Spleen (tissue), 11 donors: ENCODE measurements at regions not wholly inside any gene's neighbourhood (a gene's known extent, or its start where the extent isn't known, plus 50 kb on each side); places are given as distances from the start of the nearest gene placed in this dataset.
"Not testable (repeated sequence)": the region's sequence is repeated elsewhere in the genome, so short reads cannot be mapped to it uniquely, and the experiment has no call there.

Experiments
- DNase-seq: peaks from one replicate; pipeline ENCODE4 v3.0.0-alpha.2; 2020
- H3K27ac ChIP-seq, 8 donors: fragments of 200-600 bp; sonication (generic) in 7 of 8; 1 replicate in 4 of 8; 2 replicates in 4 of 8; pipeline versions ENCODE4 v1.5.0 to v1.8.0; 2016 to 2021; ENCODE audit warnings: inconsistent platforms in 4 of 8, mild to moderate bottlenecking in 4 of 8, moderate library complexity in 1 of 8
- H3K27me3 ChIP-seq, 7 donors: fragments of 200-600 bp; sonication (generic) in 6 of 7; replicated peaks in 1 of 7; 1 replicate in 4 of 7; 2 replicates in 3 of 7; pipeline versions ENCODE4 v1.5.0 to v1.8.0; 2016 to 2021; ENCODE audit warnings: inconsistent platforms in 3 of 7, mild to moderate bottlenecking in 1 of 7
- H3K36me3 ChIP-seq, 6 donors: fragments of 200-600 bp; sonication (generic) in 5 of 6; 1 replicate in 4 of 6; 2 replicates in 2 of 6; pipeline versions ENCODE4 v1.5.0 to v1.8.0; 2016 to 2021; ENCODE audit warnings: inconsistent platforms in 2 of 6
- H3K4me1 ChIP-seq, 6 donors: fragments of 200-600 bp; sonication (generic) in 5 of 6; 1 replicate in 3 of 6; 2 replicates in 3 of 6; pipeline versions ENCODE4 v1.5.0 to v1.8.0; 2016 to 2021; ENCODE audit warnings: inconsistent platforms in 3 of 6
- H3K4me3 ChIP-seq, 8 donors: fragments of 200-600 bp; sonication (generic) in 7 of 8; 1 replicate in 4 of 8; 2 replicates in 4 of 8; pipeline versions ENCODE4 v1.5.0 to v1.8.0; 2016 to 2021; ENCODE audit warnings: inconsistent platforms in 4 of 8, mild to moderate bottlenecking in 4 of 8, moderate library complexity in 2 of 8
- H3K9me3 ChIP-seq, 8 donors: fragments of 200-600 bp; sonication (generic) in 7 of 8; 1 replicate in 4 of 8; 2 replicates in 4 of 8; pipeline versions ENCODE4 v1.5.0 to v1.8.0; 2016 to 2021; ENCODE audit warnings: inconsistent platforms in 4 of 8
- POLR2A ChIP-seq, 3 donors: fragments of 450-650 bp; IDR thresholded peaks; one replicate each; pipeline ENCODE4 v1.5.1; 2017; ENCODE audit warnings: antibody characterized with exemption in 3 of 3, mild to moderate bottlenecking in 1 of 3
- POLR2AphosphoS5 ChIP-seq, 3 donors: sonication (generic); formaldehyde crosslinking; IDR thresholded peaks; one replicate each; pipeline ENCODE4 v1.5.1; 2017; ENCODE audit warnings: antibody characterized with exemption in 3 of 3
- WGBS, 5 donors: extraction: QIAGEN DNeasy Blood & Tissue Kit in 3 of 5; methylation state at CpG; one replicate each; pipeline versions ENCODE4 v1.1.5 to v1.1.7; 2013 to 2018; 5-methylcytosine and 5-hydroxymethylcytosine counted together
- intact Hi-C: fragments of 100-400 bp; cut with DNase I; formaldehyde crosslinking; loops from one replicate; pipeline ENCODE4 v1.15.0; 2023; ENCODE audit warnings: low total_unique reads
- TF ChIP-seq, protein P1 (sequence below), 11 experiments: fragments of 200-600 bp in 7 of 11; fragments of 450-650 bp in 4 of 11; sonication (generic) in 4 of 11; IDR thresholded peaks in 8 of 11; conservative IDR thresholded peaks in 3 of 11; 1 replicate in 7 of 11; 2 replicates in 4 of 11; pipeline versions ENCODE4 v1.4.0 to v1.8.0; 2016 to 2021; ENCODE audit warnings: antibody characterized with exemption in 11 of 11, inconsistent platforms in 4 of 11, mild to moderate bottlenecking in 1 of 11
- donor health status: healthy with polysubstance abuse.
- donor health status: DM: no; HTN: no; CAD: no; lungs with moderate emphysema.
- donor health status: DM: no; HTN: no; CAD: no.
- donor health status: Bipolar disorder and iron deficiency.
- donor health status: healthy.
- donor health status: DM: no; HTN: no; CAD: no.
- donor health status: DM: yes; HTN: yes; CAD: no.

DNA sequence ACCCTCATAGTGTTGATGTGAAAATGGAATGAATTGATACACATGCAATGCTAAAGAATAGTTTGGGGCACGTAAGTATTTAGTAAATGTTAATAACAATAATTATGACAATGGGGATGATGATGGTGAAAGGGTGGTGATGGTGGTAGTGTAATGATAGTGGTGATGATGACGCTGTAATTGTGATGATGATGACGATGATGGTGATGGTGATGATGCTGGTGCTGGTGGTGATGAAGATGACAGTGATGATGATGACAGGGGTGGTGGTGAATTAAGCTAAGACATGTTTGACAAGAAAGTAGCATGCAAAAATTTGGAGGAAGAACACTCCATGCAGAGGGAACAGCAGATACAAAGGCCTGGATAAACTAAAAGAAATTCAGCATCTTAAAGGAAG lies 364.4 kb upstream of the API5 start:
- no peaks in the 10 kb centered on the region for H3K36me3 ChIP-seq
- WGBS, 5 donors, result 77 to 90% (median 85%) methylated on average over 3 of the region's 3 CpGs
- H3K27ac ChIP-seq, result no peak overlapping the region
- peaks cover 0 to 25% (median 0%) of the 10 kb centered on the region in 8 donors for H3K9me3 ChIP-seq
- intact Hi-C loops, result no loop called here
- H3K4me3 ChIP-seq, result no peak overlapping the region
- DNase-seq, result no peak
- H3K4me1 ChIP-seq, result no peaks in the 10 kb centered on the region
- TF ChIP-seq POLR2AphosphoS5 (IDR thresholded peaks at IDR 0.05), result no peak
- TF ChIP-seq, protein P1, sequence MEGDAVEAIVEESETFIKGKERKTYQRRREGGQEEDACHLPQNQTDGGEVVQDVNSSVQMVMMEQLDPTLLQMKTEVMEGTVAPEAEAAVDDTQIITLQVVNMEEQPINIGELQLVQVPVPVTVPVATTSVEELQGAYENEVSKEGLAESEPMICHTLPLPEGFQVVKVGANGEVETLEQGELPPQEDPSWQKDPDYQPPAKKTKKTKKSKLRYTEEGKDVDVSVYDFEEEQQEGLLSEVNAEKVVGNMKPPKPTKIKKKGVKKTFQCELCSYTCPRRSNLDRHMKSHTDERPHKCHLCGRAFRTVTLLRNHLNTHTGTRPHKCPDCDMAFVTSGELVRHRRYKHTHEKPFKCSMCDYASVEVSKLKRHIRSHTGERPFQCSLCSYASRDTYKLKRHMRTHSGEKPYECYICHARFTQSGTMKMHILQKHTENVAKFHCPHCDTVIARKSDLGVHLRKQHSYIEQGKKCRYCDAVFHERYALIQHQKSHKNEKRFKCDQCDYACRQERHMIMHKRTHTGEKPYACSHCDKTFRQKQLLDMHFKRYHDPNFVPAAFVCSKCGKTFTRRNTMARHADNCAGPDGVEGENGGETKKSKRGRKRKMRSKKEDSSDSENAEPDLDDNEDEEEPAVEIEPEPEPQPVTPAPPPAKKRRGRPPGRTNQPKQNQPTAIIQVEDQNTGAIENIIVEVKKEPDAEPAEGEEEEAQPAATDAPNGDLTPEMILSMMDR (IDR thresholded peaks at IDR 0.05 in 8 of 11, conservative IDR thresholded peaks at IDR 0.05 in 3 of 11), result no peak
- TF ChIP-seq POLR2A (IDR thresholded peaks at IDR 0.05), result no peak
- no peaks in the 10 kb centered on the region for H3K27me3 ChIP-seq

DNA sequence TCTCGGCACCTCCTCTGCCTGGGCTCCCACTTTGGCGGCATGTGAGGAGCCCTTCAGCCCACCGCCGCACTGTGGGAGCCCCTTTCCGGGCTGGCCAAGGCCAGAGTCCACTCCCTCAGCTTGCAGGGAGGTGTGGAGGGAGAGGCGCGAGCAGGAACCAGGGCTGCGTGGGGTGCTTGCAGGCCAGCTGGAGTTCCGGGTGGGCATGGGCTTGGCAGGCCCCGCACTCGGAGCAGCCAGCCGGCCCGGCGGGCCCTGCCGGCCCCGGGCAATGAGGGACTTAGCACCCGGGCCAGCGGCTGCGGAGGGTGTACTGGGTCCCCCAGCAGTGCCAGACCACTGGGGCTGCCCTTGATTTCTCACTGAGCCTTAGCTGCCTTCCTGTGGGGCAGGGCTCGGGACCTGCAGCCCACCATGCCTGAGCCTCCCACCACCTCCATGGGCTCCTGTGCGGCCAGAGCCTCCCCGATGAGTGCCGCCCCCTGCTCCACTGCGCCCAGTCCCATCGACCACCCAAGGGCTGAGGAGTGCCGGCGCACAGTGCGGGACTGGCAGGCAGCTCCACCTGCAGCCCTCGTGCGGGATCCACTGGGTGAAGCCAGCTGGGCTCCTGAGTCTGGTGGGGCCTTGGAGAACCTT lies 361.9 kb upstream of the API5 start:
- H3K27me3 ChIP-seq, intact Hi-C loops, DNase-seq, H3K4me3 ChIP-seq, H3K4me1 ChIP-seq, H3K36me3 ChIP-seq, H3K27ac ChIP-seq: not testable (repeated sequence)
- H3K9me3 ChIP-seq, result peaks cover 0 to 28% (median 0%) of the 10 kb centered on the region in 8 donors
- 86 to 91% (median 90%) methylated on average over 13 to 30 of the region's 30 CpGs for WGBS, 5 donors

DNA sequence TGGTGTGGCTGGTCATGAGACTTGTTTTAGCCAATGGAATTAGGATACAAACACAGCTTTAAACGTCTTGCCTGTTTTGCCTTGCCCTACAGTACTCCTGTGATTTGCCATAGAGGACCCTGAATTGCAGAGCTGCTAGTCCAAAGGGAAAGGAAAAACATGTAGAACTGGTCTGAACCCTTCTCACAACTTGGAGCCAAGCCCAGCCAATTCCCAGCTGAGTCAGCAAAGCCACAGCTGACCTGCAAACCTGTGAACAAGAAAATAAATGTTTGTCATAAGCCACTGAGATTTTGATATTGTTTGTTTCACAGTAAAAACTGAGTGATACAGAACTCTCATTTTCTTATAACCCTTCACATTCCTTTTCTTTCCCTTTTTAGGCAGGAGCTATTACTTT lies 360.5 kb upstream of the API5 start:
- 68 to 84% (median 76%) methylated on average over 1 of the region's 1 CpG for WGBS, 5 donors
- no peak for DNase-seq

DNA sequence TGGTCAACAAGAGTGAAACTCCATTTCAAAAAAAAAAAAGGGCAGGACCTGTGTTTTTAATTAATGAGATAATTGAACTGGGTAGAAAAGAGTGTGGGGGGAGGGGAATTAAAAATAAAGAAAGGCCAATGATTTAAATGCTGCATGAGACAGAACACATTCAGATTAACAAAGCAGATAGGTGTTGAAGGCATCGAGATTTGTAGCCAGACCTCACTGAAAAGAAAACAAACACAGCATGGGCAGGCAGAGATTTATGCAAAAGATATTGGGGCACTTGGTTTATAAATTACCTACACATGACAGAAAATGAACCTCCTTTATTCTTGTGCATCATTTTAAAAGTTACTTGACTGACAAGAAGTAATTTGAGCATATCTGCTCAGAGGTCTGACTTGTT lies 354.0 kb upstream of the API5 start:
- no peak overlapping the region for H3K27ac ChIP-seq
- no peaks in the 10 kb centered on the region for H3K4me1 ChIP-seq
- DNase-seq, result no peak
- peaks cover 0 to 15% (median 0%) of the 10 kb centered on the region in 8 donors for H3K9me3 ChIP-seq
- H3K4me3 ChIP-seq, result no peak overlapping the region
- intact Hi-C loops, result no loop called here
- no peak for TF ChIP-seq POLR2A (IDR thresholded peaks at IDR 0.05)
- TF ChIP-seq POLR2AphosphoS5 (IDR thresholded peaks at IDR 0.05), result no peak
- TF ChIP-seq, protein P1 (IDR thresholded peaks at IDR 0.05 in 8 of 11, conservative IDR thresholded peaks at IDR 0.05 in 3 of 11), result no peak
- H3K36me3 ChIP-seq, result no peaks in the 10 kb centered on the region
- H3K27me3 ChIP-seq, result no peaks in the 10 kb centered on the region
- 12 to 49% (median 20%) methylated on average over 1 of the region's 1 CpG for WGBS, 5 donors

More for the DNA sequence above, 360.5 kb upstream of the API5 start:
- Histone ChIP-seq H3K36me3 (no peaks in the 10 kb centered on the region), H3K27ac (no peak overlapping the region), H3K9me3 (peaks cover 0 to 31% (median 0%) of the 10 kb centered on the region in 8 donors), H3K4me3 (no peak overlapping the region), H3K4me1 (no peaks in the 10 kb centered on the region), H3K27me3 (no peaks in the 10 kb centered on the region)
- intact Hi-C loops, result no loop called here
- TF ChIP-seq POLR2AphosphoS5 (IDR thresholded peaks at IDR 0.05), result no peak
- TF ChIP-seq POLR2A (IDR thresholded peaks at IDR 0.05), result no peak
- TF ChIP-seq, protein P1 (IDR thresholded peaks at IDR 0.05 in 8 of 11, conservative IDR thresholded peaks at IDR 0.05 in 3 of 11), result no peak
